ENCODE measurements at regions not wholly inside any gene's neighbourhood (a gene's known extent, or its start where the extent isn't known, plus 50 kb on each side); places are given as distances from the start of the nearest gene placed in this dataset.

- H3K4me3 ChIP-seq (ENCODE audit: low read depth, low read length): no peak overlapping the region
These were observed 287.1 kb downstream of the MTX2 start for GRCh38 chr2:176556373-176556772.

GRCh38 chr2:176557821-176558220, 288.6 kb downstream of the MTX2 start:
- no peak for TF ChIP-seq CTCF (IDR thresholded peaks at IDR 0.05; ENCODE audit: borderline replicate concordance, insufficient read depth, low read depth, low read length)
- H3K4me3 ChIP-seq (ENCODE audit: low read depth, low read length): no peak overlapping the region

More at GRCh38 chr2:176556373-176556772, 287.1 kb downstream of the MTX2 start:
- TF ChIP-seq CTCF (IDR thresholded peaks at IDR 0.05; ENCODE audit: borderline replicate concordance, insufficient read depth, low read depth, low read length): no peak

GRCh38 chr2:176558574-176559140, 289.4 kb downstream of the MTX2 start:
- no peak for TF ChIP-seq CTCF (IDR thresholded peaks at IDR 0.05; ENCODE audit: borderline replicate concordance, insufficient read depth, low read depth, low read length)

GRCh38 chr2:176560296-176560695, 291.1 kb downstream of the MTX2 start:
- no peak overlapping the region for H3K4me3 ChIP-seq (ENCODE audit: low read depth, low read length)
- no peak for TF ChIP-seq CTCF (IDR thresholded peaks at IDR 0.05; ENCODE audit: borderline replicate concordance, insufficient read depth, low read depth, low read length)

More at GRCh38 chr2:176558574-176559140, 289.4 kb downstream of the MTX2 start:
- no peak overlapping the region for H3K4me3 ChIP-seq (ENCODE audit: low read depth, low read length)

- H3K4me3 ChIP-seq (ENCODE audit: low read depth, low read length): no peak overlapping the region
These were observed 292.5 kb downstream of the MTX2 start for GRCh38 chr2:176561706-176562105.

GRCh38 chr2:176562359-176563078, 293.3 kb downstream of the MTX2 start:
- TF ChIP-seq CTCF (IDR thresholded peaks at IDR 0.05; ENCODE audit: borderline replicate concordance, insufficient read depth, low read depth, low read length): no peak
- no peak overlapping the region for H3K4me3 ChIP-seq (ENCODE audit: low read depth, low read length)

More at GRCh38 chr2:176561706-176562105, 292.5 kb downstream of the MTX2 start:
- no peak for TF ChIP-seq CTCF (IDR thresholded peaks at IDR 0.05; ENCODE audit: borderline replicate concordance, insufficient read depth, low read depth, low read length)

Data from GM12875 (cell line).